T47D (cell line): ENCODE measurements at regions not wholly inside any gene's neighbourhood (a gene's known extent, or its start where the extent isn't known, plus 50 kb on each side); places are given as distances from the start of the nearest gene placed in this dataset.
"Not testable (repeated sequence)": the region's sequence is repeated elsewhere in the genome, so short reads cannot be mapped to it uniquely, and the experiment has no call there.

Experiments
- DNase-seq, 2 experiments: peaks; one replicate each; pipeline versions ENCODE4 v3.0.0 to v3.0.0-alpha.2; 2011 to 2012; ENCODE audit warnings: low read depth in 1 of 2, low spot score in 1 of 2
- JUND ChIP-seq: IDR thresholded peaks from 2 replicates; pipeline ENCODE4 v1.6.1; 2012; ENCODE audit warnings: low read depth
- in situ Hi-C: cut with HindIII; loops from 2 replicates; pipeline ENCODE4 v1.10.0; 2016; ENCODE audit warnings: low sequenced_read_pairs, low pct_unique_long_range_greater_than_20kb

- no peak for TF ChIP-seq JUND
- DNase-seq = no peak
- in situ Hi-C loops = no loop called here
Observed at GRCh38 chr4:134145369-134145768, 56.2 kb downstream of the PABPC4L start.

GRCh38 chr4:134144337-134144736, 57.3 kb downstream of the PABPC4L start:
- DNase-seq = no peak
- no peak for TF ChIP-seq JUND
- in situ Hi-C loops = no loop called here

GRCh38 chr4:134141728-134142127, 59.9 kb downstream of the PABPC4L start:
- no peak for DNase-seq
- TF ChIP-seq JUND = no peak
- in situ Hi-C loops = no loop called here

GRCh38 chr4:134139188-134139587, 62.4 kb downstream of the PABPC4L start:
- no peak for DNase-seq
- no peak for TF ChIP-seq JUND
- in situ Hi-C loops = no loop called here

- no peak for TF ChIP-seq JUND
- in situ Hi-C loops = no loop called here
- DNase-seq = peak in 1 of 2 experiments; percentile 79
Observed at GRCh38 chr4:134132086-134132783, 69.4 kb downstream of the PABPC4L start.

GRCh38 chr4:134126955-134127354, 74.6 kb downstream of the PABPC4L start:
- in situ Hi-C loops = no loop called here
- DNase-seq = no peak
- no peak for TF ChIP-seq JUND

GRCh38 chr4:134126000-134126560, 75.5 kb downstream of the PABPC4L start:
- no peak for DNase-seq
- in situ Hi-C loops = no loop called here
- TF ChIP-seq JUND = no peak

- no peak for DNase-seq
- TF ChIP-seq JUND = no peak
- in situ Hi-C loops = no loop called here
Observed at GRCh38 chr4:134122903-134123302, 78.7 kb downstream of the PABPC4L start.

GRCh38 chr4:134117392-134118183, 84.0 kb downstream of the PABPC4L start:
- no peak for DNase-seq
- TF ChIP-seq JUND = no peak
- in situ Hi-C loops = no loop called here

- DNase-seq = no peak
- TF ChIP-seq JUND = no peak
- in situ Hi-C loops = no loop called here
Observed at GRCh38 chr4:134089885-134090284, 111.7 kb downstream of the PABPC4L start.

- in situ Hi-C loops = no loop called here
- no peak for DNase-seq
Observed at GRCh38 chr4:134085496-134085895, 116.1 kb downstream of the PABPC4L start.

GRCh38 chr4:134079085-134079484, 122.5 kb downstream of the PABPC4L start:
- DNase-seq, in situ Hi-C loops: not testable (repeated sequence)

More at GRCh38 chr4:134085496-134085895, 116.1 kb downstream of the PABPC4L start:
- no peak for TF ChIP-seq JUND
